Ascending aorta (tissue), 2 donors: ENCODE measurements at regions not wholly inside any gene's neighbourhood (a gene's known extent, or its start where the extent isn't known, plus 50 kb on each side); places are given as distances from the start of the nearest gene placed in this dataset.

Experiments used
- DNase-seq, 2 donors: peaks; one replicate each; pipeline ENCODE4 v3.0.0-alpha.2; 2019; ENCODE audit warnings: low spot score in 2 of 2
- H3K27ac ChIP-seq, 2 donors: fragments of 200-600 bp; sonication (generic); one replicate each; pipeline ENCODE4 v1.5.1; 2016 to 2017; ENCODE audit warnings: mild to moderate bottlenecking in 1 of 2
- H3K27me3 ChIP-seq: fragments of 200-600 bp; sonication (generic); one replicate; pipeline ENCODE4 v1.5.1; 2017
- H3K36me3 ChIP-seq, 2 donors: fragments of 200-600 bp; sonication (generic); one replicate each; pipeline ENCODE4 v1.5.1; 2016
- H3K4me1 ChIP-seq, 2 donors: fragments of 200-600 bp; sonication (generic); one replicate each; pipeline ENCODE4 v1.5.1; 2016 to 2017; ENCODE audit warnings: mild to moderate bottlenecking in 1 of 2
- H3K4me3 ChIP-seq, 2 donors: fragments of 200-600 bp; sonication (generic); one replicate each; pipeline ENCODE4 v1.5.1; 2016 to 2017; ENCODE audit warnings: mild to moderate bottlenecking in 1 of 2
- H3K9me3 ChIP-seq, 2 donors: fragments of 200-600 bp; sonication (generic); one replicate each; pipeline ENCODE4 v1.5.1; 2016
- intact Hi-C: fragments of 100-400 bp; cut with DNase I; formaldehyde crosslinking; loops from one replicate; pipeline ENCODE4 v1.15.1; 2023
- TF ChIP-seq, protein P1 (sequence below), 3 experiments: fragments of 200-600 bp in 2 of 3; fragments of 450-650 bp in 1 of 3; sonication (generic) in 2 of 3; IDR thresholded peaks; one replicate each; pipeline ENCODE4 v1.5.1; 2016 to 2019; ENCODE audit warnings: antibody characterized with exemption in 3 of 3, mild to moderate bottlenecking in 1 of 3, moderate library complexity in 1 of 3

DNA sequence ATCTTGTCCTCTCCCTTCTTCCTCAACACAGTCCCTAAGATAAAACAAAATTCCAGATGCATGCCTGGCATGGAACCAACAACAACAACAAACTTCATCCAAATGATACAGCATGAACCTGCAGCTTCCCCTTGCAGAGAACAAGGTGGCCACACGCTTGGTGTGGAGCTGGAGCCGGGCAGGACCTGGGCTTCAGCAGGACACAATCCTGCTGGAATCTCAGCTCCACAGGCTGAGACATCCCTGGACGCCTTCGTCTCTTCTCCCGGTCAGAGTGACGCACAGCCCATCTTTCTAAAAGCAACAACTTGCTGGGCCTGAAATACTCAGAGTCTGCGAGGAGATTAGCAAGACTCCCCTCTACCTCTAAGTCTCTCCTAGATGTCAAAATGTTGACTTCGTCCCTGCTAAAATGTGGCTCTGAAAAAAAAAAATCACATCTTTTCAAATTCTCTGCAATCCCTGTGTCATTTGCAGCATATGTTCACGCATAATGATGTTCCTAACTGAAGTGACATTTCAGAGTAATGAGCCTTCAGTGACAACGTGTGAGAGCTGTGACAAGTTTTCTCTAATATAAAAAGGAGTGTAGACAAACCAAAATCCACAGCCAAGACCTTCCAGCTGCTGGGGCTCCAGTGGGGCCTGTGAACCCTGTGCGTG is 1232.3 kb downstream of the TBC1D22A start:
- H3K36me3 ChIP-seq: no peaks in the 10 kb centered on the region
- DNase-seq: no peak
- H3K27ac ChIP-seq: no peak overlapping the region
- H3K4me3 ChIP-seq: no peak overlapping the region
- intact Hi-C loops: no loop called here
- no peaks in the 10 kb centered on the region for H3K27me3 ChIP-seq
- TF ChIP-seq, protein P1, sequence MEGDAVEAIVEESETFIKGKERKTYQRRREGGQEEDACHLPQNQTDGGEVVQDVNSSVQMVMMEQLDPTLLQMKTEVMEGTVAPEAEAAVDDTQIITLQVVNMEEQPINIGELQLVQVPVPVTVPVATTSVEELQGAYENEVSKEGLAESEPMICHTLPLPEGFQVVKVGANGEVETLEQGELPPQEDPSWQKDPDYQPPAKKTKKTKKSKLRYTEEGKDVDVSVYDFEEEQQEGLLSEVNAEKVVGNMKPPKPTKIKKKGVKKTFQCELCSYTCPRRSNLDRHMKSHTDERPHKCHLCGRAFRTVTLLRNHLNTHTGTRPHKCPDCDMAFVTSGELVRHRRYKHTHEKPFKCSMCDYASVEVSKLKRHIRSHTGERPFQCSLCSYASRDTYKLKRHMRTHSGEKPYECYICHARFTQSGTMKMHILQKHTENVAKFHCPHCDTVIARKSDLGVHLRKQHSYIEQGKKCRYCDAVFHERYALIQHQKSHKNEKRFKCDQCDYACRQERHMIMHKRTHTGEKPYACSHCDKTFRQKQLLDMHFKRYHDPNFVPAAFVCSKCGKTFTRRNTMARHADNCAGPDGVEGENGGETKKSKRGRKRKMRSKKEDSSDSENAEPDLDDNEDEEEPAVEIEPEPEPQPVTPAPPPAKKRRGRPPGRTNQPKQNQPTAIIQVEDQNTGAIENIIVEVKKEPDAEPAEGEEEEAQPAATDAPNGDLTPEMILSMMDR (IDR thresholded peaks at IDR 0.05): no peak
- no peaks in the 10 kb centered on the region for H3K9me3 ChIP-seq
- no peaks in the 10 kb centered on the region for H3K4me1 ChIP-seq

GRCh38 chr22:47994045-47994444 is 1231.6 kb downstream of the TBC1D22A start:
- H3K36me3 ChIP-seq: no peaks in the 10 kb centered on the region
- H3K4me3 ChIP-seq: no peak overlapping the region
- no peaks in the 10 kb centered on the region for H3K27me3 ChIP-seq
- H3K9me3 ChIP-seq: no peaks in the 10 kb centered on the region
- TF ChIP-seq, protein P1 (IDR thresholded peaks at IDR 0.05): no peak
- no peak overlapping the region for H3K27ac ChIP-seq
- intact Hi-C loops: no loop called here
- DNase-seq: no peak
- no peaks in the 10 kb centered on the region for H3K4me1 ChIP-seq

GRCh38 chr22:47990481-47990880 is 1228.0 kb downstream of the TBC1D22A start:
- Histone ChIP-seq H3K27ac (no peak overlapping the region), H3K27me3 (no peaks in the 10 kb centered on the region), H3K9me3 (peaks cover 0 to 13% of the 10 kb centered on the region in 2 donors), H3K36me3 (no peaks in the 10 kb centered on the region), H3K4me1 (no peaks in the 10 kb centered on the region), H3K4me3 (no peak overlapping the region)
- TF ChIP-seq, protein P1 (IDR thresholded peaks at IDR 0.05): no peak
- DNase-seq: no peak
- intact Hi-C loops: no loop called here

DNA sequence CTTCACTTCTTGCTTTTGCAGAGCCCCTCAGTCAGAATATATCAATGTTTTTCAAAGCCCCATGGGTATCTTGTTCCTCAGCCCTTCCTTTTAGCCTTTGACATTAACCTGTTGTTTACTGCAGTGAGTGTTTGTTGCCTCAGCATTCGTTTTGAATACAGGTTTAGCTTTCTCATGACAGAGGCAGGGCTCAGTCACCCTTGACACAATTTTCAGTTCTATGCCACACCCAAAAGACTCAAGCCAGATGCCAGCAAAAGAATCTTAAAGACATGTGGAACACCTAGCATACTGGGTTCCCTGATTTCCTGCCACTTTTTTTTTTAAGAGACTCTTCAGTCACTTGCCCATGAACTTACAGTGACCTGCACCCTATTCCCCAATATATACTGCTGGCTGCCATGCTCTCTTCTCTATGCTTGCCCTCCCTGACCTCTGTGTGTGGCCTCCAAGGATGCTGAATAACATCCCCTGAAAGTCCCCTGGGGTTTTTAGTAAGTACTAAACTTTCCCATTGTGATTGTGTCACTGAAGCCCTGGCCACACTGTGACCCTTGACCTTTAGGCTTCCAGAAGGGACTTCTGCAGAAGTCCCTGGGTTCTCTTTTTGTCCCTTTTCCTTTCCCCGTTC is 1225.5 kb downstream of the TBC1D22A start:
- TF ChIP-seq, protein P1 (IDR thresholded peaks at IDR 0.05): no peak
- H3K9me3 ChIP-seq: peaks cover 0 to 13% of the 10 kb centered on the region in 2 donors
- intact Hi-C loops: no loop called here

GRCh38 chr22:47976219-47976618 is 1213.8 kb downstream of the TBC1D22A start:
- TF ChIP-seq, protein P1 (IDR thresholded peaks at IDR 0.05): no peak
- Histone ChIP-seq H3K9me3 (no peaks in the 10 kb centered on the region), H3K4me1 (no peaks in the 10 kb centered on the region), H3K36me3 (no peaks in the 10 kb centered on the region), H3K4me3 (no peak overlapping the region), H3K27ac (no peak overlapping the region), H3K27me3 (no peaks in the 10 kb centered on the region)
- DNase-seq: no peak
- intact Hi-C loops: no loop called here

More for the DNA sequence above, 1225.5 kb downstream of the TBC1D22A start:
- Histone ChIP-seq H3K4me3 (no peak overlapping the region), H3K27ac (no peak overlapping the region), H3K36me3 (no peaks in the 10 kb centered on the region), H3K27me3 (no peaks in the 10 kb centered on the region), H3K4me1 (no peaks in the 10 kb centered on the region)
- DNase-seq: no peak
